ENCODE measurements at regions not wholly inside any gene's neighbourhood (a gene's known extent, or its start where the extent isn't known, plus 50 kb on each side); places are given as distances from the start of the nearest gene placed in this dataset.

GRCh38 chr2:67514515-67514914 lies 117.4 kb downstream of the ETAA1 start:
- Mint-ChIP-seq H3K27me3 (ENCODE audit: insufficient read depth, low read depth, poor library complexity) (no peaks in the 10 kb centered on the region), H3K4me1 (no peaks in the 10 kb centered on the region)

More at GRCh38 chr2:67514515-67514914, 117.4 kb downstream of the ETAA1 start:
- no peaks in the 10 kb centered on the region for H3K27me3 ChIP-seq (ENCODE audit: insufficient read depth)
- no peaks in the 10 kb centered on the region for H3K9me3 Mint-ChIP-seq
- no peak overlapping the region for H2AFZ ChIP-seq
- no peak for ATAC-seq
- H3K4me3 Mint-ChIP-seq: no peak overlapping the region
- peaks cover 7% of the 10 kb centered on the region; the same call in 1 of the 2 replicates for H3K9me2 ChIP-seq (ENCODE audit: insufficient read depth)
- no peak overlapping the region for H3K27ac Mint-ChIP-seq
- H3K4me1 ChIP-seq (ENCODE audit: insufficient read depth): no peaks in the 10 kb centered on the region
- TF ChIP-seq JUNB (IDR thresholded peaks at IDR 0.05; ENCODE audit: unreplicated experiment): no peak
- TF ChIP-seq ZNF331 (CRISPR knock-in tag; IDR thresholded peaks at IDR 0.05; ENCODE audit: low read depth): no peak
- no peak for TF ChIP-seq CTCF (conservative IDR thresholded peaks at IDR 0.05; ENCODE audit: low read depth in 2 of 2)
- TF ChIP-seq, protein P1, sequence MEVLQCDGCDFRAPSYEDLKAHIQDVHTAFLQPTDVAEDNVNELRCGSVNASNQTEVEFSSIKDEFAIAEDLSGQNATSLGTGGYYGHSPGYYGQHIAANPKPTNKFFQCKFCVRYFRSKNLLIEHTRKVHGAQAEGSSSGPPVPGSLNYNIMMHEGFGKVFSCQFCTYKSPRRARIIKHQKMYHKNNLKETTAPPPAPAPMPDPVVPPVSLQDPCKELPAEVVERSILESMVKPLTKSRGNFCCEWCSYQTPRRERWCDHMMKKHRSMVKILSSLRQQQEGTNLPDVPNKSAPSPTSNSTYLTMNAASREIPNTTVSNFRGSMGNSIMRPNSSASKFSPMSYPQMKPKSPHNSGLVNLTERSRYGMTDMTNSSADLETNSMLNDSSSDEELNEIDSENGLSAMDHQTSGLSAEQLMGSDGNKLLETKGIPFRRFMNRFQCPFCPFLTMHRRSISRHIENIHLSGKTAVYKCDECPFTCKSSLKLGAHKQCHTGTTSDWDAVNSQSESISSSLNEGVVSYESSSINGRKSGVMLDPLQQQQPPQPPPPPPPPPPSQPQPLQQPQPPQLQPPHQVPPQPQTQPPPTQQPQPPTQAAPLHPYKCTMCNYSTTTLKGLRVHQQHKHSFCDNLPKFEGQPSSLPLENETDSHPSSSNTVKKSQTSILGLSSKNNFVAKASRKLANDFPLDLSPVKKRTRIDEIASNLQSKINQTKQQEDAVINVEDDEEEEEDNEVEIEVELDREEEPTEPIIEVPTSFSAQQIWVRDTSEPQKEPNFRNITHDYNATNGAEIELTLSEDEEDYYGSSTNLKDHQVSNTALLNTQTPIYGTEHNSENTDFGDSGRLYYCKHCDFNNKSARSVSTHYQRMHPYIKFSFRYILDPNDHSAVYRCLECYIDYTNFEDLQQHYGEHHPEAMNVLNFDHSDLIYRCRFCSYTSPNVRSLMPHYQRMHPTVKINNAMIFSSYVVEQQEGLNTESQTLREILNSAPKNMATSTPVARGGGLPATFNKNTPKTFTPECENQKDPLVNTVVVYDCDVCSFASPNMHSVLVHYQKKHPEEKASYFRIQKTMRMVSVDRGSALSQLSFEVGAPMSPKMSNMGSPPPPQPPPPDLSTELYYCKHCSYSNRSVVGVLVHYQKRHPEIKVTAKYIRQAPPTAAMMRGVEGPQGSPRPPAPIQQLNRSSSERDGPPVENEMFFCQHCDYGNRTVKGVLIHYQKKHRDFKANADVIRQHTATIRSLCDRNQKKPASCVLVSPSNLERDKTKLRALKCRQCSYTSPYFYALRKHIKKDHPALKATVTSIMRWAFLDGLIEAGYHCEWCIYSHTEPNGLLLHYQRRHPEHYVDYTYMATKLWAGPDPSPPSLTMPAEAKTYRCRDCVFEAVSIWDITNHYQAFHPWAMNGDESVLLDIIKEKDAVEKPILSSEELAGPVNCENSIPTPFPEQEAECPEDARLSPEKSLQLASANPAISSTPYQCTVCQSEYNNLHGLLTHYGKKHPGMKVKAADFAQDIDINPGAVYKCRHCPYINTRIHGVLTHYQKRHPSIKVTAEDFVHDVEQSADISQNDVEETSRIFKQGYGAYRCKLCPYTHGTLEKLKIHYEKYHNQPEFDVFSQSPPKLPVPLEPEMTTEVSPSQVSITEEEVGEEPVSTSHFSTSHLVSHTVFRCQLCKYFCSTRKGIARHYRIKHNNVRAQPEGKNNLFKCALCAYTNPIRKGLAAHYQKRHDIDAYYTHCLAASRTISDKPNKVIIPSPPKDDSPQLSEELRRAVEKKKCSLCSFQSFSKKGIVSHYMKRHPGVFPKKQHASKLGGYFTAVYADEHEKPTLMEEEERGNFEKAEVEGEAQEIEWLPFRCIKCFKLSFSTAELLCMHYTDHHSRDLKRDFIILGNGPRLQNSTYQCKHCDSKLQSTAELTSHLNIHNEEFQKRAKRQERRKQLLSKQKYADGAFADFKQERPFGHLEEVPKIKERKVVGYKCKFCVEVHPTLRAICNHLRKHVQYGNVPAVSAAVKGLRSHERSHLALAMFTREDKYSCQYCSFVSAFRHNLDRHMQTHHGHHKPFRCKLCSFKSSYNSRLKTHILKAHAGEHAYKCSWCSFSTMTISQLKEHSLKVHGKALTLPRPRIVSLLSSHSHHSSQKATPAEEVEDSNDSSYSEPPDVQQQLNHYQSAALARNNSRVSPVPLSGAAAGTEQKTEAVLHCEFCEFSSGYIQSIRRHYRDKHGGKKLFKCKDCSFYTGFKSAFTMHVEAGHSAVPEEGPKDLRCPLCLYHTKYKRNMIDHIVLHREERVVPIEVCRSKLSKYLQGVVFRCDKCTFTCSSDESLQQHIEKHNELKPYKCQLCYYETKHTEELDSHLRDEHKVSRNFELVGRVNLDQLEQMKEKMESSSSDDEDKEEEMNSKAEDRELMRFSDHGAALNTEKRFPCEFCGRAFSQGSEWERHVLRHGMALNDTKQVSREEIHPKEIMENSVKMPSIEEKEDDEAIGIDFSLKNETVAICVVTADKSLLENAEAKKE (CRISPR knock-in tag; IDR thresholded peaks at IDR 0.05): no peak
- TF ChIP-seq POLR2AphosphoS5 (IDR thresholded peaks at IDR 0.05; ENCODE audit: low read depth): no peak
- TF ChIP-seq, protein P2, sequence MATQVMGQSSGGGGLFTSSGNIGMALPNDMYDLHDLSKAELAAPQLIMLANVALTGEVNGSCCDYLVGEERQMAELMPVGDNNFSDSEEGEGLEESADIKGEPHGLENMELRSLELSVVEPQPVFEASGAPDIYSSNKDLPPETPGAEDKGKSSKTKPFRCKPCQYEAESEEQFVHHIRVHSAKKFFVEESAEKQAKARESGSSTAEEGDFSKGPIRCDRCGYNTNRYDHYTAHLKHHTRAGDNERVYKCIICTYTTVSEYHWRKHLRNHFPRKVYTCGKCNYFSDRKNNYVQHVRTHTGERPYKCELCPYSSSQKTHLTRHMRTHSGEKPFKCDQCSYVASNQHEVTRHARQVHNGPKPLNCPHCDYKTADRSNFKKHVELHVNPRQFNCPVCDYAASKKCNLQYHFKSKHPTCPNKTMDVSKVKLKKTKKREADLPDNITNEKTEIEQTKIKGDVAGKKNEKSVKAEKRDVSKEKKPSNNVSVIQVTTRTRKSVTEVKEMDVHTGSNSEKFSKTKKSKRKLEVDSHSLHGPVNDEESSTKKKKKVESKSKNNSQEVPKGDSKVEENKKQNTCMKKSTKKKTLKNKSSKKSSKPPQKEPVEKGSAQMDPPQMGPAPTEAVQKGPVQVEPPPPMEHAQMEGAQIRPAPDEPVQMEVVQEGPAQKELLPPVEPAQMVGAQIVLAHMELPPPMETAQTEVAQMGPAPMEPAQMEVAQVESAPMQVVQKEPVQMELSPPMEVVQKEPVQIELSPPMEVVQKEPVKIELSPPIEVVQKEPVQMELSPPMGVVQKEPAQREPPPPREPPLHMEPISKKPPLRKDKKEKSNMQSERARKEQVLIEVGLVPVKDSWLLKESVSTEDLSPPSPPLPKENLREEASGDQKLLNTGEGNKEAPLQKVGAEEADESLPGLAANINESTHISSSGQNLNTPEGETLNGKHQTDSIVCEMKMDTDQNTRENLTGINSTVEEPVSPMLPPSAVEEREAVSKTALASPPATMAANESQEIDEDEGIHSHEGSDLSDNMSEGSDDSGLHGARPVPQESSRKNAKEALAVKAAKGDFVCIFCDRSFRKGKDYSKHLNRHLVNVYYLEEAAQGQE (IDR thresholded peaks at IDR 0.05; ENCODE audit: unreplicated experiment): no peak
- no peak for TF ChIP-seq STAT1 (IDR thresholded peaks at IDR 0.05; ENCODE audit: unreplicated experiment)
- no peak for TF ChIP-seq EZH2phosphoT487 (IDR thresholded peaks at IDR 0.05; ENCODE audit: unreplicated experiment)
- no peak for TF ChIP-seq CREB1 (CRISPR knock-in tag; IDR thresholded peaks at IDR 0.05; ENCODE audit: low read depth)
- no peak for TF ChIP-seq NANOG (IDR thresholded peaks at IDR 0.05; ENCODE audit: borderline replicate concordance)
- TF ChIP-seq EZH2 (IDR thresholded peaks at IDR 0.05; ENCODE audit: low read depth, unreplicated experiment): no peak
- TF ChIP-seq, protein P3, sequence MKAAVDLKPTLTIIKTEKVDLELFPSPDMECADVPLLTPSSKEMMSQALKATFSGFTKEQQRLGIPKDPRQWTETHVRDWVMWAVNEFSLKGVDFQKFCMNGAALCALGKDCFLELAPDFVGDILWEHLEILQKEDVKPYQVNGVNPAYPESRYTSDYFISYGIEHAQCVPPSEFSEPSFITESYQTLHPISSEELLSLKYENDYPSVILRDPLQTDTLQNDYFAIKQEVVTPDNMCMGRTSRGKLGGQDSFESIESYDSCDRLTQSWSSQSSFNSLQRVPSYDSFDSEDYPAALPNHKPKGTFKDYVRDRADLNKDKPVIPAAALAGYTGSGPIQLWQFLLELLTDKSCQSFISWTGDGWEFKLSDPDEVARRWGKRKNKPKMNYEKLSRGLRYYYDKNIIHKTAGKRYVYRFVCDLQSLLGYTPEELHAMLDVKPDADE (IDR thresholded peaks at IDR 0.05): no peak
- TF ChIP-seq ZNF114 (CRISPR knock-in tag; IDR thresholded peaks at IDR 0.05): no peak
- no peak overlapping the region for H3K4me3 ChIP-seq
- H3K79me2 ChIP-seq (replicated peaks; ENCODE audit: insufficient read depth): no peaks in the 10 kb centered on the region
- no peaks in the 10 kb centered on the region for H3F3A ChIP-seq (replicated peaks; ENCODE audit: low read depth)
- H3K36me3 ChIP-seq (ENCODE audit: insufficient read depth): no peaks in the 10 kb centered on the region
- H3K27ac ChIP-seq (ENCODE audit: low read depth): no peak overlapping the region
- no peaks in the 10 kb centered on the region for H4K20me1 ChIP-seq (replicated peaks; ENCODE audit: insufficient read depth)
- H3K4me2 ChIP-seq: no peak overlapping the region
- H3K36me3 Mint-ChIP-seq (ENCODE audit: low read depth): no peaks in the 10 kb centered on the region
- DNase-seq (ENCODE audit: low spot score): no peak
